AG04450 (cell line): ENCODE measurements at regions not wholly inside any gene's neighbourhood (a gene's known extent, or its start where the extent isn't known, plus 50 kb on each side); places are given as distances from the start of the nearest gene placed in this dataset.

Experiments
- CTCF ChIA-PET: fragments of 300-600, 350-600 bp; formaldehyde crosslinking; extraction: SDS; loops from one replicate; lab custom pipeline; 2022; ENCODE audit warnings: antibody characterized with exemption, inconsistent platforms; lab: Charles Lee
- POLR2A ChIA-PET: fragments of 350-600 bp; formaldehyde crosslinking; extraction: SDS; loops from one replicate; lab custom pipeline; 2021; ENCODE audit warnings: antibody characterized with exemption, inconsistent platforms; lab: Yijun Ruan, JAX
- DNase-seq: peaks from one replicate; pipeline ENCODE4 v3.0.0-alpha.2; 2011; ENCODE audit warnings: low read depth, low spot score
- H3K27ac ChIP-seq: one replicate; pipeline ENCODE4 v1.5.1; 2012; ENCODE audit warnings: low read depth, low read length, control low read depth
- H3K27me3 ChIP-seq: one replicate; pipeline ENCODE4 v1.6.0; 2012; ENCODE audit warnings: low read length; ENCODE audit not compliant: control insufficient read depth, insufficient read depth
- H3K4me3 ChIP-seq: 2 replicates; pipeline ENCODE4 v1.5.1; 2011; ENCODE audit warnings: mild to moderate bottlenecking, low read depth, low read length, control low read depth
- H3K9me3 ChIP-seq: 2 replicates; pipeline ENCODE4 v1.5.1; 2012; ENCODE audit warnings: low read length; ENCODE audit not compliant: control insufficient read depth, insufficient read depth
- CTCF ChIP-seq: IDR thresholded peaks from 2 replicates; pipeline ENCODE4 v1.5.1; 2011; ENCODE audit warnings: low read depth, low read length, control low read depth, inconsistent platforms

- no peak for TF ChIP-seq CTCF
- no peaks in the 10 kb centered on the region; the same call in 1 of the 2 replicates for H3K9me3 ChIP-seq
- DNase-seq = no peak
- H3K4me3 ChIP-seq = no peak overlapping the region
- no peaks in the 10 kb centered on the region for H3K27me3 ChIP-seq
- ChIA-PET CTCF (no interaction called here), POLR2A (no interaction called here)
- no peak overlapping the region for H3K27ac ChIP-seq
Observed at GRCh38 chr12:92338671-92339070, 193.0 kb upstream of the BTG1 start.

- CTCF ChIA-PET = no interaction called here
- no peak for TF ChIP-seq CTCF
- Histone ChIP-seq H3K27ac (no peak overlapping the region), H3K27me3 (no peaks in the 10 kb centered on the region), H3K4me3 (no peak overlapping the region), H3K9me3 (no peaks in the 10 kb centered on the region; the same call in 1 of the 2 replicates)
- DNase-seq = no peak
- POLR2A ChIA-PET = no interaction called here
Observed at GRCh38 chr12:92338102-92338501, 192.5 kb upstream of the BTG1 start.

GRCh38 chr12:92337128-92337527 lies 191.5 kb upstream of the BTG1 start:
- no peak overlapping the region for H3K4me3 ChIP-seq
- no peak for TF ChIP-seq CTCF
- no peaks in the 10 kb centered on the region; the same call in 1 of the 2 replicates for H3K9me3 ChIP-seq
- no peaks in the 10 kb centered on the region for H3K27me3 ChIP-seq
- ChIA-PET CTCF (no interaction called here), POLR2A (no interaction called here)
- no peak for DNase-seq
- H3K27ac ChIP-seq = no peak overlapping the region

GRCh38 chr12:92336641-92337040 lies 191.0 kb upstream of the BTG1 start:
- no peak for DNase-seq
- no peak overlapping the region for H3K4me3 ChIP-seq
- H3K27me3 ChIP-seq = no peaks in the 10 kb centered on the region
- ChIA-PET POLR2A (no interaction called here), CTCF (no interaction called here)
- TF ChIP-seq CTCF = no peak
- H3K9me3 ChIP-seq = no peaks in the 10 kb centered on the region; the same call in 1 of the 2 replicates
- H3K27ac ChIP-seq = no peak overlapping the region

GRCh38 chr12:92335831-92336230 lies 190.2 kb upstream of the BTG1 start:
- DNase-seq = no peak
- Histone ChIP-seq H3K4me3 (no peak overlapping the region), H3K27me3 (no peaks in the 10 kb centered on the region), H3K9me3 (no peaks in the 10 kb centered on the region; the same call in 1 of the 2 replicates), H3K27ac (no peak overlapping the region)
- CTCF ChIA-PET = no interaction called here
- POLR2A ChIA-PET = no interaction called here
- TF ChIP-seq CTCF = no peak
